ENCODE measurements at regions not wholly inside any gene's neighbourhood (a gene's known extent, or its start where the extent isn't known, plus 50 kb on each side); places are given as distances from the start of the nearest gene placed in this dataset.

DNA sequence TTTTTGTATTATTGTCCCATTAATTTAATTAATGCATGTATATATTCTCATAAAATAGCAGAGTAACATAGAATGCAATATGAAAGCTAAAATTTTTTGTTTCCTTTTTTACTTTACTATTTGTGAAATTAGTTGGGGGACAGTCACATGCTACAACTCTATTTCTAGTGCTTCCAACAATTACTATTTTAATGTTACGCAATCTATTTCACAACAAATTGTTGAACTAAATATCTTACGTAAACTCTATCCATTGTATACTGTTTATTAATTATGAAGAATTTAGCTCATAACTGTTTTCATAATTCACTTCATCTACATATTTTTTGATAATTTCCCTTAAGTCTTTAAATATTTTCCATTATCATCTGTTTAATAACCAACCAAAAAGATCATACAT, 1685.4 kb upstream of the CDH6 start:
- TF ChIP-seq, protein P1, sequence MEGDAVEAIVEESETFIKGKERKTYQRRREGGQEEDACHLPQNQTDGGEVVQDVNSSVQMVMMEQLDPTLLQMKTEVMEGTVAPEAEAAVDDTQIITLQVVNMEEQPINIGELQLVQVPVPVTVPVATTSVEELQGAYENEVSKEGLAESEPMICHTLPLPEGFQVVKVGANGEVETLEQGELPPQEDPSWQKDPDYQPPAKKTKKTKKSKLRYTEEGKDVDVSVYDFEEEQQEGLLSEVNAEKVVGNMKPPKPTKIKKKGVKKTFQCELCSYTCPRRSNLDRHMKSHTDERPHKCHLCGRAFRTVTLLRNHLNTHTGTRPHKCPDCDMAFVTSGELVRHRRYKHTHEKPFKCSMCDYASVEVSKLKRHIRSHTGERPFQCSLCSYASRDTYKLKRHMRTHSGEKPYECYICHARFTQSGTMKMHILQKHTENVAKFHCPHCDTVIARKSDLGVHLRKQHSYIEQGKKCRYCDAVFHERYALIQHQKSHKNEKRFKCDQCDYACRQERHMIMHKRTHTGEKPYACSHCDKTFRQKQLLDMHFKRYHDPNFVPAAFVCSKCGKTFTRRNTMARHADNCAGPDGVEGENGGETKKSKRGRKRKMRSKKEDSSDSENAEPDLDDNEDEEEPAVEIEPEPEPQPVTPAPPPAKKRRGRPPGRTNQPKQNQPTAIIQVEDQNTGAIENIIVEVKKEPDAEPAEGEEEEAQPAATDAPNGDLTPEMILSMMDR (conservative IDR thresholded peaks at IDR 0.05; ENCODE audit: low read depth): no peak
- H3K27ac ChIP-seq: no peak overlapping the region
- ChIA-PET CTCF (no interaction called here), POLR2A (ENCODE audit: low non-redundant PET) (no interaction called here)
- DNase-seq (ENCODE audit: low spot score): no peak

DNA sequence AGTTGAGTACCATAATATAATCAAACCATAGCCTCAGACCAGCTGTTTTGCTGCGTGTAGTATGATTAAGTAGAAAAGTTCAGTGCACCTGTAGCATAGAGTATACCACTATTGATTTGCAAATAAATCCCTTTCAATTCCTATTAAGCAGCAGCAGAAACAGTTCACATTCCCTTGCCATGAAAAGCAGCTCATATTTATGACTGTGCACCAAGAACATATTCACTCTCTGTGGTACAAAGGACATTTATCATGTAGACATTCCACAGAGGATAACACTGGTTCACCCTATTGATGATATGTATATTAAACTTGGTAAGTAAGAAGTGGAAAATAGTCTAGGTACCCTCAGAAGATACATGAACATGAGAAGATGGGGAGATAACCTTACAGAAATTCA, 1689.1 kb upstream of the CDH6 start:
- TF ChIP-seq, protein P1 (conservative IDR thresholded peaks at IDR 0.05; ENCODE audit: low read depth): no peak
- CTCF ChIA-PET: interaction anchor here (0.6 kb wide), 1 partner anchor 506 kb away, joined by 3 read pairs; no protein-coding TSS in a partner anchor
- no peak for DNase-seq (ENCODE audit: low spot score)
- POLR2A ChIA-PET (ENCODE audit: low non-redundant PET): no interaction called here
- H3K27ac ChIP-seq: no peak overlapping the region

DNA sequence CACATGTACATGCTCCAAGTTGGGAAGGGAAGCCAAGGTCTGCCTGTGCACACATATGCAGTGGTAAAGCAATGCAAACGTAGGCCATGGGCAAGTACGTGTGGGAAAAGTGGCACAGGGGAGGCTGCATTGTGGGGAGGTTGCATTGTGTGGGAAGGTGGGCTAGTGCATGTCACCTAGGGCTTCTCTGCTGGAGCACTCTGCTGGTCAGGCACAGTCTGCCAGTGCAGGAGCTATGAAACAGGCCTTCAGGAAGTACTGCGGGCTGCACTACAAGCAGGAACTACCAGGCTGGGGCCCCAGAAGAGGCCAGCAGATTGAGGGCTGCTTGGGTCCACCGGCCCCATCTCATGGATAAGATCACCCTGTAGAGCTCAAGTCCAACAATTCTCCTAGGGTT, 1694.6 kb upstream of the CDH6 start:
- ChIA-PET CTCF (no interaction called here), POLR2A (ENCODE audit: low non-redundant PET) (no interaction called here)
- TF ChIP-seq, protein P1 (conservative IDR thresholded peaks at IDR 0.05; ENCODE audit: low read depth): no peak
- no peak overlapping the region for H3K27ac ChIP-seq
- no peak for DNase-seq (ENCODE audit: low spot score)

DNA sequence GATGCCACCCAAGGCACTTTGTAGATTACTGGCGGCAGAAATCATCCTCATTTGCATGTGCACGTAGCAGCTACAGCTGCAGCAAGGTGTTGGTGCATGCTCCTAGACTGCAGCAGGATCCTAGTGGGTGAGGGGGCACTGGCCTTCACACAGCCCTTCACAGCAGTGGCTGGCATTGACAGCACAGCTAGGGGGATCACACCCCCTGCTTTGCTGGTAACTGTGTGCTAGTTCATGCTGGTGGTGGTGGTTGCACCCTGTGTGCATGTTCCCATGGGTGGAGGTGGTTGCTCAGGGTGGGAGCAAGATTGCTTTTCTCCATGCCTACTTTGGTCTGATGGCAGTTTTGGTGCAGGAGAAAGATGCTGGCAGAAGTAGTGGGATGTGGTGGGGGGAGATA, 1695.1 kb upstream of the CDH6 start:
- no peak for DNase-seq (ENCODE audit: low spot score)
- no peak overlapping the region for H3K27ac ChIP-seq
- POLR2A ChIA-PET (ENCODE audit: low non-redundant PET): no interaction called here
- CTCF ChIA-PET: no interaction called here
- TF ChIP-seq, protein P1 (conservative IDR thresholded peaks at IDR 0.05; ENCODE audit: low read depth): no peak

DNA sequence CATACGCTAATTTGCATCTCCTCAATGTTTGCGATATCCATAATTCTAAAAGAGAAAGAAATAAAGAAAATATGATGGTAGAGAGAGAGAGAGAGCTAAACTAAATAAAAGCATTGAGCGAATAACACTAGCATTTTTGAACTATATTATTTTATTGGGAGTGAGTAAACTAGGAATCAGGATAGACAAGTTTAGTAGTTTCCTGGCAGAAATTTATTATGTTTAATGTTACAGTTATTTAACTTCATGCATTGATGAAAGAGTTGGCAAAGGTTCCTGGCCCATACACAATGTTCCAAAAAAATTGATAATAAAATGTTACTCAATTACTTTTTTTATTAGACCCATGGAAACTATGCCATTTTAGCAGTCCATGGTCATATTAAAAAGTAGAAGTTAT, 1708.2 kb upstream of the CDH6 start:
- DNase-seq (ENCODE audit: low spot score): no peak
- H3K27ac ChIP-seq: no peak overlapping the region
- TF ChIP-seq, protein P1 (conservative IDR thresholded peaks at IDR 0.05; ENCODE audit: low read depth): no peak
- ChIA-PET CTCF (no interaction called here), POLR2A (ENCODE audit: low non-redundant PET) (no interaction called here)

DNA sequence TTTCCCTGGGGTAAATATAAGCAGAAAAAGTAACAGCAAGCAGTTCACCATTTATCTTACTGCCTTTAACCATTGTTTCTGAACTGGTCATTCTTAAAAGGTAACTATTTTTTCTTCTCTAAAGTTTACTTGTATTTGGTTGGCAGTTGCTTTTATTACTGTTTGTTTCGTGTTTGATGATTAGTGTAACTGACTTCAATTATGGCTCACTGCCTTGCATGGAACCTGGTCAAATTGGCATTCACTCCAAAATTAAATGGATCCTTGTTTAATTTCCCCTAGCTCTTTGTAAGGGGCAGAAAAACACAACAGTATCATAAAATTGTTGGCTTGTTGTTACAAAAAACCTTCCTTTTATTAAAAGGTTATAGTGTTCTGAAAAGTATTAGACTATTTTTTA, 1723.9 kb upstream of the CDH6 start:
- TF ChIP-seq, protein P1 (conservative IDR thresholded peaks at IDR 0.05; ENCODE audit: low read depth): no peak
- ChIA-PET POLR2A (ENCODE audit: low non-redundant PET) (no interaction called here), CTCF (interaction anchor here (0.6 kb wide), 1 partner anchor 282 kb away, joined by 4 read pairs; no protein-coding TSS in a partner anchor)
- DNase-seq (ENCODE audit: low spot score): no peak
- H3K27ac ChIP-seq: no peak overlapping the region

DNA sequence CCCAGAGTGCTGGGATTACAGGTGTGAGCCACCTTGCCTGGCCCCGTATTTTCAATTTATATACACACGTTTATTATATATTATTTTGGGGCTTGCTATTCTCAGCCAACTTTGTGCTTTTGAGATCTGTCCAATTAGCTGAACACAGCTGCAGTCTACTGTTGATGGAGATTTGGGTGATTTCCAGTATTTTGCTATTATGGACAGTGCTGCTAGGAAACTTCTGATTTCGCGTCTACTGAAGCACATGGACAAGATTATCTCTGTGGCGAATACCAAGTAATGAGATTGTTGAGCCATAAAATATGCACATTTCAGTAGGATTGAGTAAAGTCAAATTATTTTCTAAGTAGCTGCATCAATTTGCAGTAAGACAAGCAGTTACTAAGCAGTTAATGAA, 1731.2 kb upstream of the CDH6 start:
- no peak overlapping the region for H3K27ac ChIP-seq
- TF ChIP-seq, protein P1 (conservative IDR thresholded peaks at IDR 0.05; ENCODE audit: low read depth): no peak
- POLR2A ChIA-PET (ENCODE audit: low non-redundant PET): no interaction called here
- no peak for DNase-seq (ENCODE audit: low spot score)
- CTCF ChIA-PET: interaction anchor here (0.6 kb wide), 3 partner anchors 397 to 1338 kb away, joined by 3 to 4 read pairs (median 3); no protein-coding TSS in a partner anchor
